Left kidney (tissue), 1 donor: ENCODE measurements at regions not wholly inside any gene's neighbourhood (a gene's known extent, or its start where the extent isn't known, plus 50 kb on each side); places are given as distances from the start of the nearest gene placed in this dataset.
"Not testable (repeated sequence)": the region's sequence is repeated elsewhere in the genome, so short reads cannot be mapped to it uniquely, and the experiment has no call there.

Experiments
- DNase-seq: peaks from one replicate; pipeline ENCODE4 v3.0.0-alpha.2; 2013

GRCh38 chr5:87110721-87111120 lies 157.0 kb upstream of the RASA1 start:
- no peak for DNase-seq

- DNase-seq = no peak
Measured at GRCh38 chr5:87113861-87114260, 153.8 kb upstream of the RASA1 start.

GRCh38 chr5:87114631-87115030 lies 153.1 kb upstream of the RASA1 start:
- DNase-seq = no peak

GRCh38 chr5:87115839-87116364 lies 151.8 kb upstream of the RASA1 start:
- no peak for DNase-seq

GRCh38 chr5:87116825-87117512 lies 150.7 kb upstream of the RASA1 start:
- no peak for DNase-seq

- DNase-seq = no peak
Measured at GRCh38 chr5:87119588-87119987, 148.1 kb upstream of the RASA1 start.

- no peak for DNase-seq
Measured at GRCh38 chr5:87120518-87121303, 147.0 kb upstream of the RASA1 start.

- no peak for DNase-seq
Measured at GRCh38 chr5:87121304-87122150, 146.2 kb upstream of the RASA1 start.

- no peak for DNase-seq
Measured at GRCh38 chr5:87122151-87122977, 145.3 kb upstream of the RASA1 start.

- no peak for DNase-seq
Measured at GRCh38 chr5:87125766-87126165, 141.9 kb upstream of the RASA1 start.

- DNase-seq = no peak
Measured at GRCh38 chr5:87126869-87127268, 140.8 kb upstream of the RASA1 start.

- DNase-seq = no peak
Measured at GRCh38 chr5:87127426-87127825, 140.3 kb upstream of the RASA1 start.

- no peak for DNase-seq
Measured at GRCh38 chr5:87127956-87128687, 139.6 kb upstream of the RASA1 start.

GRCh38 chr5:87129046-87129445 lies 138.6 kb upstream of the RASA1 start:
- no peak for DNase-seq

GRCh38 chr5:87132696-87133095 lies 135.0 kb upstream of the RASA1 start:
- DNase-seq = no peak

- DNase-seq = not testable (repeated sequence)
Measured at GRCh38 chr5:87134513-87134912, 133.2 kb upstream of the RASA1 start.

GRCh38 chr5:87136096-87136495 lies 131.6 kb upstream of the RASA1 start:
- DNase-seq = no peak

- no peak for DNase-seq
Measured at GRCh38 chr5:87136733-87137132, 130.9 kb upstream of the RASA1 start.

GRCh38 chr5:87137283-87137682 lies 130.4 kb upstream of the RASA1 start:
- no peak for DNase-seq

GRCh38 chr5:87138091-87138805 lies 129.4 kb upstream of the RASA1 start:
- DNase-seq = no peak
